SH-SY5Y (cell line): ENCODE measurements at regions not wholly inside any gene's neighbourhood (a gene's known extent, or its start where the extent isn't known, plus 50 kb on each side); places are given as distances from the start of the nearest gene placed in this dataset.

Experiments used
- GATA2 ChIP-seq: IDR thresholded peaks from 2 replicates; pipeline ENCODE4 v1.6.1; 2011; ENCODE audit warnings: mild to moderate bottlenecking, low read depth, low read length
- GATA3 ChIP-seq: IDR thresholded peaks from 2 replicates; pipeline ENCODE4 v1.6.1; 2011; ENCODE audit warnings: low read depth, mild to moderate bottlenecking, low read length, moderate library complexity

DNA sequence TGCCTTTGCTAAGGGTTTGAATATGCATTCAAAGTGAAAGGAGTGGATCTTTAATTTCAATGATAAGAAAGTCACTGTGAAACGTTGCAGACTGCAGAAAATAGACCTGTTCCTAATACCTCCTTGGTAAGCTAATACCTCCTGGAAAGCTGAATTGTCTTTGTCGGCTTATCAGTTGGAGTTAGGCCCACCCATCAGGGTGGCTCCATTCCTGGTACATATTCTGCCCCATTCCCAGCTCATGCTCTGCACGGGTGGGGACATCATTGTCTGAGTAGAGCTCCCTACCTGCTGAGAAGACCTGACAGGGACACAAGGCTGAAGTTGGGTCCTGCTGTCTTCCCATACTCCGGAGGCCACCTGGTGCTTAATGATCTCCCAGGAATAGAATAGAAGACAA is 203.3 kb downstream of the EN1 start:
- TF ChIP-seq GATA2 (no peak), GATA3 (no peak)
